ENCODE measurements at regions not wholly inside any gene's neighbourhood (a gene's known extent, or its start where the extent isn't known, plus 50 kb on each side); places are given as distances from the start of the nearest gene placed in this dataset.

DNA sequence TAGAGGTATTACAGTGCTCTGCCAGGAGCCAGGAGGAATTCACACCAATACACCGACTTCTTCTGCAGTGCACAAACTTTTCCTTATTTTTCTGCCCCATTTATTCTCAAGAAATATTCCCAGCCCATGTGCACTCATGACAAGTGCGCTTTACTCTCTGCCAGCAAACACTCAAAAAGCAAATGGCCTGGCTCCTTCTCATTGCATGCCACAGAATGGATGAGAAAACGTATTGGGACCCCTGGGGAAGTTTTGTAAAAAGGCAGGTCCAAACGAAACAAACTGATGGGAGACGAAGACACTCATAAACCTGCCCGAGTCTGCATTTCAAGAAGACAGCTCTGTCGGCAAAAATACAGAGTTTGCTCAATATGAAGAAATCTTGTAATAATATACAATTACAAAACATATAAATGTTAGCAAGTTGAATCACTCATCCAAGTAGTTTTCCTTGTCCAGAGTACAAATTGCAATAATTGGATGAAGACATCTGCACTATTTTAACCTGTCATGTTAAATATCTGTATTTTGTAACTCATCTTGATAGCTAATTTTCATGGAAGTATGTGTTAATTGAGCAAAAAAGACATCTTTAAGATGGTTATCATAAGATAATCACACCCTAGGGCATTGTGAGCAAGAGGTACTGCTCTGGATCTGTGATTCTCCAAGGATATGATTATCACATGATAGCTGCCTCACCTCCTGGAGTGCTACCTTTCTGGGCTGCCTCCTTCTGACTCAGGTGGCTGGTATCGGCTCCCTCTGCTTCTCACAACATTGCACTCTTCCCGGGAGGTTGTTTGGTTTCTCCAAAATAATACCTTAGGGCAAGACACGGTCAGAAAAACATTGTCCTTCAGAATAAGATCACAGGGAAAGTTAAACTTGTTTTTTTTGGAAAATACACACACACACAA, 260.8 kb upstream of the G2E3 start:
- Histone ChIP-seq H3K27me3 (ENCODE audit: insufficient read depth, poor library complexity, severe bottlenecking) (no peaks in the 10 kb centered on the region), H3K4me3 (replicated peaks; ENCODE audit: insufficient read depth, low read length) (no peak overlapping the region), H3K27ac (replicated peaks) (no peak overlapping the region)
- DNase-seq (ENCODE audit: low read depth in 1 of 2, low spot score in 1 of 2), result no peak
- no peak for TF ChIP-seq SPI1 (IDR thresholded peaks at IDR 0.05; ENCODE audit: borderline replicate concordance, low read depth)
- no peak for TF ChIP-seq GABPA (IDR thresholded peaks at IDR 0.05; ENCODE audit: low read depth)
- TF ChIP-seq, protein P1, sequence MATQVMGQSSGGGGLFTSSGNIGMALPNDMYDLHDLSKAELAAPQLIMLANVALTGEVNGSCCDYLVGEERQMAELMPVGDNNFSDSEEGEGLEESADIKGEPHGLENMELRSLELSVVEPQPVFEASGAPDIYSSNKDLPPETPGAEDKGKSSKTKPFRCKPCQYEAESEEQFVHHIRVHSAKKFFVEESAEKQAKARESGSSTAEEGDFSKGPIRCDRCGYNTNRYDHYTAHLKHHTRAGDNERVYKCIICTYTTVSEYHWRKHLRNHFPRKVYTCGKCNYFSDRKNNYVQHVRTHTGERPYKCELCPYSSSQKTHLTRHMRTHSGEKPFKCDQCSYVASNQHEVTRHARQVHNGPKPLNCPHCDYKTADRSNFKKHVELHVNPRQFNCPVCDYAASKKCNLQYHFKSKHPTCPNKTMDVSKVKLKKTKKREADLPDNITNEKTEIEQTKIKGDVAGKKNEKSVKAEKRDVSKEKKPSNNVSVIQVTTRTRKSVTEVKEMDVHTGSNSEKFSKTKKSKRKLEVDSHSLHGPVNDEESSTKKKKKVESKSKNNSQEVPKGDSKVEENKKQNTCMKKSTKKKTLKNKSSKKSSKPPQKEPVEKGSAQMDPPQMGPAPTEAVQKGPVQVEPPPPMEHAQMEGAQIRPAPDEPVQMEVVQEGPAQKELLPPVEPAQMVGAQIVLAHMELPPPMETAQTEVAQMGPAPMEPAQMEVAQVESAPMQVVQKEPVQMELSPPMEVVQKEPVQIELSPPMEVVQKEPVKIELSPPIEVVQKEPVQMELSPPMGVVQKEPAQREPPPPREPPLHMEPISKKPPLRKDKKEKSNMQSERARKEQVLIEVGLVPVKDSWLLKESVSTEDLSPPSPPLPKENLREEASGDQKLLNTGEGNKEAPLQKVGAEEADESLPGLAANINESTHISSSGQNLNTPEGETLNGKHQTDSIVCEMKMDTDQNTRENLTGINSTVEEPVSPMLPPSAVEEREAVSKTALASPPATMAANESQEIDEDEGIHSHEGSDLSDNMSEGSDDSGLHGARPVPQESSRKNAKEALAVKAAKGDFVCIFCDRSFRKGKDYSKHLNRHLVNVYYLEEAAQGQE (IDR thresholded peaks at IDR 0.05; ENCODE audit: insufficient replicate concordance, low read depth), result no peak
- no peak for TF ChIP-seq POLR2AphosphoS5 (IDR thresholded peaks at IDR 0.05; ENCODE audit: low read depth)
- TF ChIP-seq CTCF (IDR thresholded peaks at IDR 0.05; ENCODE audit: insufficient read depth, low read length), result no peak

- TF ChIP-seq, protein P1 (IDR thresholded peaks at IDR 0.05; ENCODE audit: insufficient replicate concordance, low read depth), result no peak
- TF ChIP-seq GABPA (IDR thresholded peaks at IDR 0.05; ENCODE audit: low read depth), result no peak
- TF ChIP-seq POLR2AphosphoS5 (IDR thresholded peaks at IDR 0.05; ENCODE audit: low read depth), result no peak
- TF ChIP-seq SPI1 (IDR thresholded peaks at IDR 0.05; ENCODE audit: borderline replicate concordance, low read depth), result no peak
- no peak for TF ChIP-seq CTCF (IDR thresholded peaks at IDR 0.05; ENCODE audit: insufficient read depth, low read length)
- H3K4me3 ChIP-seq (replicated peaks; ENCODE audit: insufficient read depth, low read length), result no peak overlapping the region
- H3K27ac ChIP-seq (replicated peaks), result no peak overlapping the region
- DNase-seq (ENCODE audit: low read depth in 1 of 2, low spot score in 1 of 2), result no peak
- no peaks in the 10 kb centered on the region for H3K27me3 ChIP-seq (ENCODE audit: insufficient read depth, poor library complexity, severe bottlenecking)
Observed at GRCh38 chr14:30299915-30300314, 259.0 kb upstream of the G2E3 start.

DNA sequence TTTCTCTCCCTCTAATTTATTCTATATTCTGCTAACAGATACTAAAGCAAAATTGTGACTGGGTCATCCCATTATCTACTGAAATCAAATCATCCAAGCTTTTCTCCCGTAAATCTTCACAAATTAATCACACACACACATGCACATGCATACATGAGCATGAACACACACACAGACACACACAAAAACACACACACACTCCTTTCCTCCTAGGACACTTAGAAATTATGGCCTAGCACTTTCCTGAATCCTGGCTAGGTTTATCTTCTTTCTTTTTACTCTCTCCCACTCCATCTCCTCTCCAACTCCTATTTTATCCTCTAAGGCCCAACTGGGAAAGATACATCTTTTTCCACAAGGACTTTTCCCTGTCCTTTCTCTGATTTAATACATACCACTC, 255.6 kb upstream of the G2E3 start:
- TF ChIP-seq POLR2AphosphoS5 (IDR thresholded peaks at IDR 0.05; ENCODE audit: low read depth), result no peak
- TF ChIP-seq GABPA (IDR thresholded peaks at IDR 0.05; ENCODE audit: low read depth), result no peak
- TF ChIP-seq, protein P1 (IDR thresholded peaks at IDR 0.05; ENCODE audit: insufficient replicate concordance, low read depth), result no peak
- no peaks in the 10 kb centered on the region for H3K27me3 ChIP-seq (ENCODE audit: insufficient read depth, poor library complexity, severe bottlenecking)
- no peak overlapping the region for H3K4me3 ChIP-seq (replicated peaks; ENCODE audit: insufficient read depth, low read length)
- no peak for DNase-seq (ENCODE audit: low read depth in 1 of 2, low spot score in 1 of 2)
- H3K27ac ChIP-seq (replicated peaks), result no peak overlapping the region

Data from HL-60 (cell line).